Liver (tissue), 8 donors: ENCODE measurements at regions not wholly inside any gene's neighbourhood (a gene's known extent, or its start where the extent isn't known, plus 50 kb on each side); places are given as distances from the start of the nearest gene placed in this dataset.
"Not testable (repeated sequence)": the region's sequence is repeated elsewhere in the genome, so short reads cannot be mapped to it uniquely, and the experiment has no call there.

Source experiments
- DNase-seq: peaks from one replicate; pipeline ENCODE4 v3.0.0-alpha.2; 2017; ENCODE audit warnings: low spot score
- H3K27ac ChIP-seq, 2 donors: one replicate each; pipeline ENCODE4 v1.7.0; 2013; ENCODE audit warnings: inconsistent platforms in 2 of 2, low read length in 2 of 2, control low read depth in 1 of 2, low read depth in 1 of 2, mild to moderate bottlenecking in 1 of 2
- H3K27me3 ChIP-seq, 4 donors: one replicate each; pipeline versions ENCODE4 v1.6.1 to v1.7.0; 2013; ENCODE audit warnings: low read length in 3 of 4, inconsistent platforms in 1 of 4, mild to moderate bottlenecking in 1 of 4, moderate library complexity in 1 of 4; ENCODE audit not compliant: control insufficient read depth in 4 of 4, insufficient read depth in 4 of 4
- H3K36me3 ChIP-seq, 4 donors: one replicate each; pipeline versions ENCODE4 v1.6.1 to v1.7.0; 2013; ENCODE audit warnings: low read length in 3 of 4, mild to moderate bottlenecking in 3 of 4, low read depth in 1 of 4, moderate library complexity in 1 of 4; ENCODE audit not compliant: control insufficient read depth in 4 of 4, insufficient read depth in 3 of 4
- H3K4me1 ChIP-seq, 4 donors: one replicate each; pipeline versions ENCODE4 v1.6.1 to v1.7.0; 2013; ENCODE audit warnings: low read length in 3 of 4, mild to moderate bottlenecking in 3 of 4, moderate library complexity in 1 of 4; ENCODE audit not compliant: control insufficient read depth in 4 of 4, insufficient read depth in 4 of 4
- H3K4me3 ChIP-seq, 3 donors: one replicate each; pipeline versions ENCODE4 v1.6.1 to v1.7.0; 2013; ENCODE audit warnings: low read length in 3 of 3, control low read depth in 1 of 3, low read depth in 1 of 3, mild to moderate bottlenecking in 1 of 3
- H3K9ac ChIP-seq, 2 donors: one replicate each; pipeline ENCODE4 v1.7.0; 2013; ENCODE audit warnings: low read length in 2 of 2, mild to moderate bottlenecking in 2 of 2, moderate library complexity in 2 of 2, control low read depth in 1 of 2, low read depth in 1 of 2
- H3K9me3 ChIP-seq, 4 donors: one replicate each; pipeline versions ENCODE4 v1.6.1 to v1.7.0; 2013; ENCODE audit warnings: low read length in 3 of 4; ENCODE audit not compliant: control insufficient read depth in 4 of 4
- ATF3 ChIP-seq: IDR thresholded peaks from 2 replicates; pipeline ENCODE4 v1.6.1; 2016; ENCODE audit warnings: antibody characterized with exemption
- CTCF ChIP-seq: fragments of 150-350 bp; IDR thresholded peaks from 2 replicates; pipeline ENCODE4 v1.5.1; 2017; ENCODE audit warnings: improper control_type of control experiment, low read depth, low read length; ENCODE audit not compliant: missing input control
- EGR1 ChIP-seq, 2 donors: IDR thresholded peaks; 2 replicates each; pipeline ENCODE4 v1.6.1; 2016 to 2018; ENCODE audit warnings: antibody characterized with exemption in 2 of 2, low read depth in 2 of 2
- FOXA1 ChIP-seq: IDR thresholded peaks from 2 replicates; pipeline ENCODE4 v1.6.1; 2016; ENCODE audit warnings: antibody characterized with exemption
- FOXA2 ChIP-seq: IDR thresholded peaks from 2 replicates; pipeline ENCODE4 v1.6.1; 2016; ENCODE audit warnings: antibody characterized with exemption
- GABPA ChIP-seq, 2 donors: IDR thresholded peaks in 1 of 2; conservative IDR thresholded peaks in 1 of 2; 2 replicates each; pipeline ENCODE4 v1.6.1; 2016; ENCODE audit warnings: antibody characterized with exemption in 2 of 2, mild to moderate bottlenecking in 1 of 2, moderate library complexity in 1 of 2
- HNF4A ChIP-seq, 2 donors: conservative IDR thresholded peaks; 2 replicates each; pipeline ENCODE4 v1.6.1; 2016; ENCODE audit warnings: antibody characterized with exemption in 2 of 2, mild to moderate bottlenecking in 2 of 2
- HNF4G ChIP-seq: IDR thresholded peaks from 2 replicates; pipeline ENCODE4 v1.6.1; 2016; ENCODE audit warnings: antibody characterized with exemption
- JUND ChIP-seq, 2 donors: IDR thresholded peaks; 2 replicates each; pipeline ENCODE4 v1.6.1; 2016; ENCODE audit warnings: antibody characterized with exemption in 2 of 2
- MAX ChIP-seq: IDR thresholded peaks from 2 replicates; pipeline ENCODE4 v1.6.1; 2016; ENCODE audit warnings: antibody characterized with exemption
- NR2F2 ChIP-seq: IDR thresholded peaks from 2 replicates; pipeline ENCODE4 v1.6.1; 2016; ENCODE audit warnings: antibody characterized with exemption
- RAD21 ChIP-seq, 2 donors: IDR thresholded peaks; 2 replicates each; pipeline ENCODE4 v1.6.1; 2016; ENCODE audit warnings: antibody characterized with exemption in 2 of 2, mild to moderate bottlenecking in 2 of 2
- REST ChIP-seq: IDR thresholded peaks from 2 replicates; pipeline ENCODE4 v1.6.1; 2016; ENCODE audit warnings: antibody characterized with exemption, mild to moderate bottlenecking
- TAF1 ChIP-seq: conservative IDR thresholded peaks from 2 replicates; pipeline ENCODE4 v1.6.1; 2016; ENCODE audit warnings: antibody characterized with exemption, mild to moderate bottlenecking
- YY1 ChIP-seq: IDR thresholded peaks from 2 replicates; pipeline ENCODE4 v1.6.1; 2016; ENCODE audit warnings: antibody characterized with exemption, mild to moderate bottlenecking
- ZBTB33 ChIP-seq: IDR thresholded peaks from 2 replicates; pipeline ENCODE4 v1.6.1; 2016; ENCODE audit warnings: antibody characterized with exemption
- WGBS: extraction: QIAGEN DNeasy Blood & Tissue Kit; methylation state at CpG from one replicate; pipeline ENCODE4 v1.1.7; 2013; 5-methylcytosine and 5-hydroxymethylcytosine counted together
- donor health status: healthy.
- donor health status: healthy.
- donor health status: healthy.
- donor health status: healthy.
- donor health status: healthy.

GRCh38 chr7:115603416-115603815, 427.1 kb downstream of the TFEC start (continued):
- TF ChIP-seq GABPA (IDR thresholded peaks at IDR 0.05 in 1 of 2, conservative IDR thresholded peaks at IDR 0.05 in 1 of 2) (no peak), HNF4A (conservative IDR thresholded peaks at IDR 0.05) (no peak)

- no peak for TF ChIP-seq MAX
- TF ChIP-seq NR2F2: no peak
- no peak for TF ChIP-seq REST
- TF ChIP-seq EGR1 (IDR thresholded peaks at IDR 0.05; ENCODE audit: low read depth in 2 of 2): no peak
- no peak for TF ChIP-seq FOXA2
- TF ChIP-seq RAD21 (IDR thresholded peaks at IDR 0.05): no peak
- no peak for TF ChIP-seq TAF1
- no peak for TF ChIP-seq JUND (IDR thresholded peaks at IDR 0.05)
- TF ChIP-seq CTCF: no peak
- TF ChIP-seq HNF4A (conservative IDR thresholded peaks at IDR 0.05): no peak
- TF ChIP-seq GABPA (IDR thresholded peaks at IDR 0.05 in 1 of 2, conservative IDR thresholded peaks at IDR 0.05 in 1 of 2): no peak
- TF ChIP-seq YY1: no peak
- TF ChIP-seq ATF3: no peak
- no peak for TF ChIP-seq FOXA1
- TF ChIP-seq HNF4G: no peak
- no peak for TF ChIP-seq ZBTB33
- WGBS: 89% methylated on average over 1 of the region's 1 CpG
Observed at GRCh38 chr7:115600207-115600606, 430.4 kb downstream of the TFEC start.

GRCh38 chr7:115599184-115599583, 431.4 kb downstream of the TFEC start:
- 100% methylated on average over 2 of the region's 2 CpGs for WGBS
- not testable (repeated sequence) for H3K36me3 ChIP-seq, H3K27ac ChIP-seq, H3K9me3 ChIP-seq, H3K27me3 ChIP-seq, H3K4me1 ChIP-seq, H3K4me3 ChIP-seq, H3K9ac ChIP-seq, DNase-seq

More at GRCh38 chr7:115600207-115600606, 430.4 kb downstream of the TFEC start:
- H3K27ac ChIP-seq: no peak overlapping the region
- no peak for DNase-seq
- no peaks in the 10 kb centered on the region for H3K4me1 ChIP-seq
- H3K36me3 ChIP-seq: no peaks in the 10 kb centered on the region
- no peak overlapping the region for H3K4me3 ChIP-seq
- no peaks in the 10 kb centered on the region for H3K9me3 ChIP-seq
- no peaks in the 10 kb centered on the region for H3K27me3 ChIP-seq
- H3K9ac ChIP-seq: no peak overlapping the region

GRCh38 chr7:115597220-115597619, 433.3 kb downstream of the TFEC start:
- WGBS: 86% methylated on average over 2 of the region's 2 CpGs
- H3K9me3 ChIP-seq, H3K4me3 ChIP-seq: not testable (repeated sequence)

More at GRCh38 chr7:115597220-115597619, 433.3 kb downstream of the TFEC start:
- H3K27ac ChIP-seq, H3K4me1 ChIP-seq, H3K9ac ChIP-seq, H3K27me3 ChIP-seq, DNase-seq, H3K36me3 ChIP-seq: not testable (repeated sequence)
